Fibroblast of gingiva (primary cell): ENCODE measurements at regions not wholly inside any gene's neighbourhood (a gene's known extent, or its start where the extent isn't known, plus 50 kb on each side); places are given as distances from the start of the nearest gene placed in this dataset.
"Not testable (repeated sequence)": the region's sequence is repeated elsewhere in the genome, so short reads cannot be mapped to it uniquely, and the experiment has no call there.

Source experiments
- DNase-seq: peaks from one replicate; pipeline ENCODE4 v3.0.0-alpha.2; 2011; ENCODE audit warnings: low read depth

DNA sequence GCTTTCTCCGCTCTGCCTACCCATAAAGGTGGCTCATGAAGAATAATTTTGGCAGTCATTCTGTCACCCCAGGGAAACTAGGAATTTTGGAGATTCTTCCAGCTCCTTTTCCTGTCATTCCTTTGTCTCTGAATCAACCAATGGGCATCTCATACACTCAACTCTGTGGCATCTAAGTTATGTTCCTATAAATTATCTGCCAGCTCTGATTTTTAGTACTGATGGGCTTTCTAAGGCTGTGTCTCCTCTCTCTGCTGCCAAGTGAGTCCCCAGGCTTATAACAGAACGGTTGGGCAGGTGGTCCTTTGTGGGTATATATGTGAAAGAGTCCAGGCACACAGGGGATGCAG lies 226.8 kb downstream of the NMUR2 start:
- no peak for DNase-seq

DNA sequence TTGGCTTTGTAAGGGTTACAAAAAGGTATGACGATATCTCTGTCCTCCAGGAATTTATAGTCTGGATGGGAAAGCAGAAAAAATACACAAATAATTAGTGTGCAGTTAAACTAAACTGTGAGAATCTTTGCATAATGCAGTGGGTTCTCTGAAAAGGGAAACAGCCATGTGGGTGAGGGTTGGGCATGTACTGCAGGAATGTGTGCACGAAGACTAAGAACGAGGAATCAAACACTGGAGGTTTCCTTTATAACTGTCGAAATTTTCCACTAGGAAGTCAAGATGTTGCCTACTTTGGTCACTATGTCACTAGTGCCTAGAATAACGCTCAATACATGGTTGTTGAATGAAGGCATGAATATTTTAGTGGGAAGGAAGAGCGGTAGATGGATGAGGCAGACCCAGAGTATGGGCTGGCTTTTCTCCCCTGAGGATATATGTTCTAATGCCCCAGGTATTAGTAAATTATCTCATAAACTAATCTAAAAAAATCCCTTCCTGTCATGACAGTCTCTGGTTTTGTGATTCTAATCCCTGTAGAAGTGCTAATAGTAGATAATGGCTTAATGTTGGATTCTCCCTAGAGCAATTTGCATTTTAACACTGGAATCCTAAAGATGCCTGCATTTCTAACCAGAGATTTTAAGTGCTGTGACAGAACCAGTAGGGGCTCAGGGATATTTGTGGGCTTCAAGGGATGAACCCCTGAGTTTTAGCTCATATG lies 227.3 kb downstream of the NMUR2 start:
- DNase-seq: no peak

DNA sequence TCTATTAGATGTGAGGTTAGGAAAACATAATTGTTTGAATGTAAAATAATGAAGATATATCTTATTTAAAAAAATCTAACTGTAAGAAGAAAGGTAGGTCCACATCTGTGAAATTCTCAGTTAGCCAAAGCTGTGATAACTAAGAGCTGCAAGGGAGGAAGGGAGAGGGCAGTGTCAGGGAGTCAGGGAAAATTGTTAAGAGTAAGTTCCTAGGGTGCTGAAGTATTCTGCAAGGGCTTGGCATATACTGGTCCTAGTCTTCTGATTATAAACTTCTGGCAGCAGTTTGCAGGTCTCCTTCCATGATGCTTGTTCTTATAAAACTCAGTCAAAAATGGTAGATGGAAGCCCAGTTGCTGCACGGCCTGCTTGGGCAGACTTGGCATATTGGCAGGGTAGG lies 233.2 kb downstream of the NMUR2 start:
- no peak for DNase-seq

DNA sequence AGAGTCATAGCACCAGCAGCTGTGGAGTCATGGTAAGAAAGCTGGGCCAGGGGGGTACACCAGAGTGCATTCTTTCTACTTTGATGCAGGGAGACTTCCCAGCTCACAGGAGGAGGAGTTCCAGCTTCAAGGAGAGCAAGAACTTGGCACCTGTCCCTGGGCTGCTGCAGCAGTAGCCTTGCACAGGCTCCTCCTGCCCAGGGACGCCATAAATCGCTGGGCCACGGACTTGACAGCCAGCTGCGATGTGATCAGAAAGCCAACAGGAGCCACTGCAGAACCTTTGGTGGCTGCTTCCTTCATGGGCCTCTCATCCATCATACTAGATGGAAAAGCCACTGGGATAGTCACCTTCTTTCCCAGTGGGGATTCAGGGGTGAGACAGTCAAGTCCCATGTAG lies 234.7 kb downstream of the NMUR2 start:
- no peak for DNase-seq

DNA sequence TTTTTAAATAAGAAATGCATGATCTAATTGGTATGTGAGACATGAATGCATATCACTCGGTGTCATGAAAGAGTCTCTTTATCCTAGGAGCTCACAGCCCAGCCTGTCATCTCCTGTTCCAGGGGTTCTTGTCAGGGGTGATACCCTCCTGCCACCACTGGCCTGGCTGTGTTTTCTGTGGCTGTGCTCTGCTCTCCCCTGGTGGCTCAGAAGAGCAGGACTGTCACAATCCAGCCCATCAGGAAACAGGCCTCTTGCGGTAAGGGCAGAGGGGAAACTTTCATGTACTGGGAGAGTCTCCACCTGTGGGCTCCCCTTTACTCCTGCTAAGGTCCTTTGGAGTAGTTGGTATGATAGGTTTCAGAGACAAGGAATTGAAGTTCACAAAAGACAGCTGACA lies 240.2 kb upstream of the GLRA1 start:
- no peak for DNase-seq

DNA sequence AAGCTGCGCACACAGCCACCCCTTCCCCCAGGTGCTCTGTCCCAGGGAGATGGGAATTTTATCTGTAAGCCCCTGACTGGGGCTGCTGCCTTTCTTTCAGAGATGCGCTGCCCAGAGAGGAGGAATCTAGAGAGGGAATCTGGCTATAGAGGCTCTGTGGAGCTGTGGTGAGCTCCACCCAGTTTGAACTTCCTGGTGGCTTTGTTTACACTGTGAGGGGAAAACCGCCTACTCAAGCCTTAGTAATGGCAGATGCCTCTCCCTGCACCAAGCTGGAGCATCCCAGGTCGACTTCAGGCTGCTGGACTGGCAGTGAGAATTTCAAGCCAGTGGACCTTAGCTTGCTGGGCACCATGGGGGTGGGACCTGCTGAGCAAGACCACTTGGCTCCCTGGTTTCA lies 235.2 kb upstream of the GLRA1 start:
- not testable (repeated sequence) for DNase-seq

DNA sequence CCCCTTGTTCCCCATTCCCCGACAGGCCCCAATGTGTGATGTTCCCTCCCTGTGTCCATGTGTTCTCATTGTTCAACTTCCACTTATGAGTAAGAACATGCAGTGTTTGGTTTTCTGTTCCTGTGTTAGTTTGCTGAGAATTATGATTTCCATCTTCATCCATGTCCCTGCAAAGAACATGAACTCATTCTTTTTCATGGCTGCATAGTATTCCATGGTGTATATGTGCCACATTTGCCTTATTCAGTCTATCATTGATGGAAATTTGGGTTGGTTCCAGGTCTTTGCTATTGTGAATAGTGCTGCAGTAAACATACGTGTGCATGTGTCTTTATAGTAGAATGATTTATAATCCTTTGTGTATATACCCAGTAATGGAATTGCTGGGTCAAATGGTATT lies 229.8 kb upstream of the GLRA1 start:
- DNase-seq: not testable (repeated sequence)

DNA sequence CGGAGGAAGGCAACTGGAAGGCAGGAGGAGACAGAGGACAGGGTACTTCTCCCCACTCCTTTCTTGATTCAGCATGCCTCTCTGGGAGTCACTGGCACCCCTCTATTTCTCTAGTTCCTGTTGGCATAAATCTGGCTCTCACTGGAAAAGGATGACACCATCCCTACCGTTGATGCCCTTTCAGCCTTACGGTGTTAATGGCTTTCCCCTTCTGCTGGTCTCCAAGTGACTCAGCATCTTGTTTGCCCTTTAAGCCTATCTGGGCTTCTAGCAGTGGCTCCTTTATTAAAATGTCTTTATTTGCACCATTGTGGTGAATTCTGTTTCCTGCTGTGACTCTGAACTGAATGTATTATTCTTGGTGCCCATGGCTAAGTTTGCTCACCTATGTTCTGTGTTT lies 227.3 kb upstream of the GLRA1 start:
- DNase-seq: no peak

DNA sequence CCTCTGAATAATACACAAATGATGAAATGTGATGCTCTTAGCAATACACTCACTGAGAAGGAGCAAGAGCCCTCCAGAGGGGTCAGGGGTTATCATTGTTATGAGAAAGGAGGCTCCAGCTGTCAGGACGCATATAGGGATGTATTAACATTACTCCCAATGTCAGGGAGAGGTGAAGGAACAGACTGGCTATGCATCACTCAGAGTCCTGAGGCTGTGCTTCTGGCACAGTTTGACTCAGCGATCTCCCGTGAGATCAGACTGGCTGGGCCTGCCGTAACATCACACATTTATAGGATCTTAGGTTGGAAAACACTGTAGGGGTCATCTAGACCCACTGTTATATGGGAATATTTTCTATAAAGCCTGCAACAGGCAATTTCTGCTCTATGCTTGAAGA lies 226.5 kb upstream of the GLRA1 start:
- DNase-seq: no peak

DNA sequence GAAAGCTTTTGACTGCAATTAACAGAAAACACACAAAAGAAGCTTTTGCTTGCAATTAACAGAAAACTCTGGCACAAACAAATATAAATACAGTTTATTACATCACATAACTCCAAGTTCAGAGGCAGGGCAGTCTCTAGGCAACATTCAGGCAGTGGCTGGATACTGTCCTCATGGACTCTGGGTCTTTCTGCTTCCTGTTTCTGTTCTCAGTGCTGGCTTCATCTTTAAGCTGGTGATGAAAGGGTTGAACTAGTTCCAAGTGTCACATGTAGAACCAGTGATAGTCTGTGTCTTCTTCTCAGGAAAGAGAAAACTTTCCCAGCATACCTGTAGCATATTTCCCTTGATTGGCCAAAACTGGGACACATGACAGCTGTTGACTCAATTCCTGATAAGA lies 222.6 kb upstream of the GLRA1 start:
- DNase-seq: no peak

DNA sequence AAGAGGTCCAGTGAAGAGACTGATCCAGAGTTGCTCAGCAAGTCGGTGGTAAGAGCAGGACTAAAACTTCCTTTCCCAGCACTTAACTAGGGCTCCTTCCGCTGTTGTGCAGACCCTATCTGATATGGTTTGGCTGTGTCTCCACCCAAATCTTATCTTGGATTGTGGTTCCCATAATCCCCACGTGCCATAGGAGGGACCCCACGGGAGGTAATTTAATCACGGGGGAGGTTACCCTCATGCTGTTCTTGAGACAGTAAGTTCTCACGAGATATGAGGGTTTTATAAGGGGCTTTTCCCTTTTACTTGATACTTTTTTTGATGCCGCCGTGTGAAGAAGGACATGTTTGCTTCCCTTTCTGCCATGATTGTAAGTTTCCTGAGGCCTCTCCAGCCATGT lies 221.9 kb upstream of the GLRA1 start:
- DNase-seq: no peak

DNA sequence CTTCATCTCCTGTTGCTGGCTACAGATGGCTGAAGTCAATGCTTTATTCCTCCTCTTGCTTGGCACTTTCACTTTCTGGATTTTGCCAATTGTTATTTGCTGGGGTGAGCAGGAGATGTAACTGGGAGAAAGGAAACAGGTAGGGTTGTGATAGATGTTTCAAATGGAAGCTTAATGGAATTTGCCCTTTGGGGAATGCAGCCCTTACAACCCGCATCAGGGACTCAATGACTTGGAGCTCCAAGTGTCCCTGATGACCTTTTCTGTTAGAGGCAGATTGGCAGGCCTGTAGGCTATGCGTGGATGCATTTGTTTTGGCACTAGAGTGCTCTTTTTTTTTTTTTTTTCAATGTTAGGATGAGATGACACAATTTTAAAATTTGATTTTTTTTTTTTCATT lies 219.9 kb upstream of the GLRA1 start:
- no peak for DNase-seq

DNA sequence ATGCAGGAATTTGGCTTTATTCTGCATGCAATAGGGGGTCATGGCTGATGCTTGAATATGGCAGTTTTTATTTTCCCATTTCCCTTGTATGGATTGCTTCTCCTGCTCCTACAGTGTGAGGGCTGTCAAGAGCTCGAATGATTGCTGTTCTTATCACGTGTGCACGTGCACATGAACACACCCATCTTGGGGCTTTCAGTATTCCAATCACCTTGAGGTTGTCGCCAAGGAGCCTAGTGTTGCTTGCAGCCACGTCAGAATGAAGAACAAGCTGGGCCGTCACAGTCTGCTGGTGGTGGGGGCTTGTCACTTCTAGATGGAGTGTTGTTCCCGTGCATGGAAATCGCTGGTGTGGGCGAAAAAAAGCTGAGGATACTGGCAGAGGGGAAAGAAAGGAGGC lies 219.4 kb upstream of the GLRA1 start:
- no peak for DNase-seq

DNA sequence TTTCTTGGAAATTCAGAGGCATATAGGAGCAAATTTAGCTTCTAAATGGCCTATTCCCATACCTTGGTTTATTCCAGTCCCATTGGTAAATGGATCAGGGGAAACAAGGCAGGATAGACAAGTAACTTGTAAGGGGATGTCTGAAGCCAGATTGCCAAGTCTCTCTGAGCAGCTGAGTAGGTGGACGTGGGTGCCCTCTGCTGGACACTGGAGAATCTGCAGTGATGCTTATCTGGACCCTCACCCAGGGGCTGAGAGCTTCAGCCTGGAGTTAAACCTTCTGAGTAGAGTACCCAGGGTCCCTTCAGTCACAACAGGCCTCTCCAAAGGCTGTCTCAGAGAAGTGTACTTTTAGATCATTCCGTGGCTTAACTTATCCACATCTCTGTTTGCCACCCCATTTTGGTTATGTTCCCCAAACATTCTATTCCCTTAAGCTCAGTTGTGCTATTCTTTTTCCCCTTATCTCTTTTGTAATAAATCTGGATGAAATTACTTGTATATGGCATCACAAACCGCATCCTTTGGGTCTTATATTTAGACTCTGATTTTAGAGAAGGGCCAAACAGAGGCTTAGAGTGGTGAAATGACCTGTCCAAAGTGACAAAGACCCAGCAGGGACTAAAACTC lies 218.3 kb upstream of the GLRA1 start:
- peak; percentile 14 for DNase-seq

DNA sequence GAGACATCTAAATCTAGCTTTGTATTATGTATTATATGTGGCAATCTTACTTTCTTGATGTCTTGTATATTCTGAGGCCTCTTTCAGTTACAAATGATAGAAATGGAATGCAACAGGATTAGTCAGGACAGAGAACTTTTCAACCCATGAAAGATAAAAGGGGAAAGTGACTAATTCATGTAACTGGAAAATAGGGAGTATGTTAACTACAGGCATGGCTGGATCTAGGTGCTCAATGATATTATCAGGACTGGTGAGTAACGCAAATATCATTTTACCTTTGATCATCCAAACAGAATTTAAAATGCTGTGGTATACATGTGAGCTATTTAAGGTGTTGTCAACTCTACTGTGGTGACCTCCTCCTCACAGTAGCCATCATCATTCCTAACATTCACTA lies 215.7 kb upstream of the GLRA1 start:
- DNase-seq: no peak

DNA sequence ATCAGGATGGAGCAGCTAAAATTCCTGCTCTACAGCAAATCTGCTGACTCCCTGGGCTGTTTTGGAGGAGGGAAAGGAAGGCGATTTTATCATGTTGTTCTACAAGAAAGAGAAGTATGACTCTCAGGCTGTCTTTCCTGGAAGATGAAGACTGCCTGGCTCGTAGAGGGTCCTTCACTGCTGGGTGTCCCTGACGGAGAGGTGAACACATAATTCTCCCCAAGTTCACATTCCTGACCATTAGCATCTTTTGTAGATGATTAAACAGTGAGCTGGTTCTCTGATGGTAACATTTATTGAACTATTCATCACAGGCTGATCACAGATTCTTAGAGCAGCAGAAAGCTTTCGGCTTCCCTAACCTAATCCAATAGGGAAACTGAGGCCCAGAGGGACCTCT lies 212.4 kb upstream of the GLRA1 start:
- no peak for DNase-seq

DNA sequence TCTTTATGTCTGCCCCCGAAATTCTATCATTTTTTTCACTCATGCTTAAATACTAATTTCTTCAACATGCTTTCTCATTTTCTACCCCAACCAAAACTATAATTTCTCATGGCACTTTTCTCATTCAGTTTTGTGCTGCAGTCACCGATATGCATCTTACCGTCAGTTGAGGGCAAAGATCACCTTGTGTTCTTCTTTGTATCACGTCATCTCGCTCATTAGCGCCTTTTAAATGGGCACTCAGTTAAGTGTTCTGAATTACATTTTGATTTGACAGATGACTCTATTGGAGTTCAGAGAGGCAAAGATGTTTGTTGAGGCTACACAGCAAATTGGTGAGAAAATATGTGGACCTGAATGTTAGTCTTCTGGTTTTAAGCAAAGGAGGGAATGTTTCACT lies 211.7 kb upstream of the GLRA1 start:
- DNase-seq: no peak

DNA sequence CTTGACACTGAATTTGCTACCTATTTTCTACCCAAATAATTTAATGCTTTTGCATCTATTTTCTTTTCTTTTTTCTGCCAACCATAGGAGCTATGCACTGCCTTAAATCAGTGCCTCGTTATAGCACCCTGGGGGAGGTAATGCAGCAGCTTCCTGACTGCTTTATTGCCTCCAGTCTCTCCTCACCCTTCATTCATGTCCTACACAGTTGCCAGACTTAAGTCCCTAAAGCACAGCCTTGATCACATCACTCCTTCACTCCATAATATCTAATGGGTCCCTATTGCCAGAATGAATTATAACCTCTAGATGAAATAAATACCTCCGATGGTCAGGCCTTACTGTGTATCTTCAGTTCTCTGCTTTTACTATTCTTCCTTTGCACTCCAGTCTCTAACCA lies 211.2 kb upstream of the GLRA1 start:
- no peak for DNase-seq

DNA sequence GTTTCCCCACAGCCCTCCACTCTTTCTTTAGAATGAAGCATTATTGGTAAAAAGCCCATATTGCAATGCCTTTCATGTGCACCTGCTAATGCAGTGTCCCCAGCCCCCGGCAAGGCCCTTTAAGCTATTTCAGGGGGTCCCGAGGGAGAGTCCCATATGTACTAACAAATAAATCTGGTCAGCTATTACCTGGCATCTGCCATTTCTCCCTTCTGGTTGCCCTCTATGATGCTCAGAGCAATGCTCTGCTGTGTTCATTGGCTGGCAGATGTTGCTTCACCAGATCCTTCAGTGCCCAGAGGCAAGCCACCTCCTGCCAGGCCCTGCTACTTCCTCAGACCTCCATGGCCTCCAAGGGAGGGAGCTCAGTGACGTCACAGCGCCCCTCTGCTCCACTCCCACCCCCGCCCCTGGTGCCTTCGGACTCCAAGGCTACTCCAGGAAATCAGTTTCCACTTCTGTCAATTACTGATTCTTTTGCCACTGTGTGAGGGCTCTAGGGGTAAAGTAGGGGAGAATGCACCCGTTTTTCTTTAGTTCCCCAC lies 201.1 kb upstream of the GLRA1 start:
- no peak for DNase-seq

DNA sequence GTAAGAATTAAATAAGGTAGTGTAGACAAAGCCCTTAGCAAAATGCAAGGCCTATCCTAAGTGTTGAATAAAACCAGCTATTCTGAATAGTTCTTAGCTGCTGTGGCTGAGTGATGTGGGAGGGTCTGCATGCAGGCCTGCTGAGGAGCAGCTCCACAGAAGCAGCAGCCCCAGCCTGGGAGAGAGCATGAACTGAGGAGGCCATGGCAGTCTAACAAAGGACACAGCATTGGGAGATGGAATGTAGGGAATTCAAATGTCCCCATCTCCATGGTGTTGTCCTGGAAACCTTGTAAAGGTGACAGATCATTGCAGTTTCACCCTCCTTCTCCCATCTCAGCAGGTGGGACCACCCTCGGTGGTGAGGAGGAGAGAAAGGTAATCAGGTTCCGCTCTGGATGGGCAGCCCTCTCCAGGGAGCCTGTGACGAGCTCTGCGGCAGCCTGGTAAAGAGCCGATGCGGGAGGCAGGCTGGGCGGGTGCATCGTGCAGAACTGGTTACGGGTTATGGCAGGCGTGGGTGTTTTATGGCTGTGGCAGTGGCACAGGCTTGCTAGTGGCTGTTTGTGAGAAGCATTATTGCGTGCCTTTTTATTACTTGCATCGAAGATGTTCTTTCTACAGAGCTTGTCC lies 199.9 kb upstream of the GLRA1 start:
- DNase-seq: no peak

DNA sequence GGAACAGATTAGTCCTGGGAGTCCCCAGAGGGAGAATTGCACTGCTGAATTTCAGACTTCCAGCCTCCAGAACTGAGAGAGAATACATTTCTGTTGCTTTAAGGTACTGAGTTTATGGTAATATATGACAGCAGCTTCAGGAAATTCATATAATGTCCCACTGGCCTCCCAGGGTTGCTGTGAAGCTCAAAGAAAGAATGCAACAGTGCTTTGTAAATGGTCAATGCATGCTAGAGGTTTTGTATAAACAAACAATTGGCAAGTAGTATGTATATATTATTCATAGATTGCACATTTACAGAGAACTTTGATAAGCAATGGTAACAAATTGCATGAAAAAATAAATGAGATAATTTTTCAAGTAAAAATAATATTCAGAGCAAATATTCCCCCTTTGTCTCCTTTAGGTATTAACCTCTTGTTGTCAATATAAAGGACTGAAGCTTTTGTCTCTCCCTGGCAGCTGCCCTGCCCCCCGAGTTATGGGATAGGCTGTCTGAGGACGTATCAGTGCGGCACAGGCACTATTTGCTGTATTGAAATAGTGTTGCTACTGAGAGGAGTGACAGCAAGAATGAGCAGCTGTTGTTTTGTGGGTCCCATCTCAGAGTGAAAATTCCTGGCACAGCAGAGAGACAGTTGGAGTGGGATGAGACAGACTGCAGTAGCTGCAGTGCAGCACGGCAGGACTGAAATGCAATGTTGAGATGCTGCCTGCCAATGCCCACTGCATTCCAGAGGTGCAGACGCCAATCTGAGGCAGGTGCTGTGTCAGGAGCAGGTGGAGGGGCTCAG lies 194.2 kb upstream of the GLRA1 start:
- DNase-seq: no peak

DNA sequence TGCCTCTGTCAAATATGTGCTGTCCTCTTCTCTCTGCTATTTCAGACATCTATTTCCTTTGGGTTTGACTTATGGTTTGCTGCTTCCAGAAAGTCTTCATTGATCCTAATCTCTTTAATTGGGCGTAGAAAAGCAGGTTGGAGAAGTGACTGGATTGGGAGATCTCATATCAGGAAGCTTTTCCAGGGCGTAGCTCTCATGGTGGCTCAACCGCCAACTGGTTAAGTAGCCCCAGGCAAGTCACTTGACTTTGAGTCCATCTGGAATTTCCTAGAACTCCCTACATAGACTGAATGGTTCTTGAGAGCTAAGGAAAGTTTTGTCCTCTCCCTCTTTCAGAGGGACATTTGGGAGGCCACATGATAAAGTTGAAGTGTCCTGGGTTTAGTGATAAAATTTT lies 192.3 kb upstream of the GLRA1 start:
- no peak for DNase-seq

DNA sequence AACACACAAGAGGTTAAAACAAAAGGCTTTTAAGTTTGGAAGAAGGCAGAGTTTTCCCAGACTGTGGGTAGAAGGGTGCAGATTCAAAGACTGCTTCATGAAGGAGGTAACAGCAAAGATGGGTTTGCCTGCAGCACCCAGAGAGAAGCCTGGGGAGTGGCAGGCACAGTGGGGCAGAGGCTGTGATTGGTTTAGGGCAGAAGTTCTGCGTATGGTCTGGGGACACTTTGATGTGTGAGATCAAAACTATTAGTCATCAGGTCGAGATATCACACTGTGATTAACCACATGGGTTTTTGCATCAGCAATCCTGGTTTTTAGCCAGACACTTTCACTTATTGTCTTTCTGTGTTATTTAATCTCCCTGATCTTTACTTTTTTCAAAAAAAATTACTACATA lies 188.8 kb upstream of the GLRA1 start:
- no peak for DNase-seq
